Astrocyte of the spinal cord (primary cell): ENCODE measurements at regions not wholly inside any gene's neighbourhood (a gene's known extent, or its start where the extent isn't known, plus 50 kb on each side); places are given as distances from the start of the nearest gene placed in this dataset.
A peak's percentile ranks its signal among the peaks of the same experiment; 100 is the strongest.

ENCODE experiments used
- DNase-seq: peaks from one replicate; pipeline ENCODE4 v3.0.0; 2011; ENCODE audit warnings: low read depth, low spot score
- H3K4me3 ChIP-seq: 2 replicates; pipeline ENCODE4 v1.5.1; 2011; ENCODE audit warnings: low read depth, mild to moderate bottlenecking, low read length, moderate library complexity
- in situ Hi-C: cut with HindIII; loops from 2 replicates; pipeline ENCODE4 v1.10.0; 2017; ENCODE audit warnings: low sequenced_read_pairs
- TF ChIP-seq, protein P1 (sequence below): IDR thresholded peaks from 2 replicates; pipeline ENCODE4 v1.5.1; 2012; ENCODE audit warnings: low read depth, mild to moderate bottlenecking, low read length, inconsistent platforms

DNA sequence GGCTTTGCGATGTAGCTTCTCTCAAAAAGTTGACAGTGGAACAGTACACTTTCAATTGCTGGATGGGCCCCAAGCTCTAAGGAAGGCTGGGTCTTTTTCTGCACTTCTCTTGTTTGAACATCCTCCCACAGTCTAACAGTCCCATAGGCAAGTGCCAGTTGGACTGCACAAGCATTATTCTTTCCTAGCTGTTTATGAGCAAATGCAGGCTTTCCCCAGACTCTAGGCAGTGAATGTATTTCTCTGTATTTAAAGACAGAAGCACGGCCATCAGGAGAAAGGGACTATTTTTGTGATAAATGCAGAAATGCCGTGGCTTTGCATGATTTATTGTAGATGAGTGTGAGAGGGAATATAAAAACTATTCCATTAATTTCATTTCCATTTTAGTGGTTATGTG, 539.3 kb upstream of the LMCD1 start:
- no peak for DNase-seq
- TF ChIP-seq, protein P1, sequence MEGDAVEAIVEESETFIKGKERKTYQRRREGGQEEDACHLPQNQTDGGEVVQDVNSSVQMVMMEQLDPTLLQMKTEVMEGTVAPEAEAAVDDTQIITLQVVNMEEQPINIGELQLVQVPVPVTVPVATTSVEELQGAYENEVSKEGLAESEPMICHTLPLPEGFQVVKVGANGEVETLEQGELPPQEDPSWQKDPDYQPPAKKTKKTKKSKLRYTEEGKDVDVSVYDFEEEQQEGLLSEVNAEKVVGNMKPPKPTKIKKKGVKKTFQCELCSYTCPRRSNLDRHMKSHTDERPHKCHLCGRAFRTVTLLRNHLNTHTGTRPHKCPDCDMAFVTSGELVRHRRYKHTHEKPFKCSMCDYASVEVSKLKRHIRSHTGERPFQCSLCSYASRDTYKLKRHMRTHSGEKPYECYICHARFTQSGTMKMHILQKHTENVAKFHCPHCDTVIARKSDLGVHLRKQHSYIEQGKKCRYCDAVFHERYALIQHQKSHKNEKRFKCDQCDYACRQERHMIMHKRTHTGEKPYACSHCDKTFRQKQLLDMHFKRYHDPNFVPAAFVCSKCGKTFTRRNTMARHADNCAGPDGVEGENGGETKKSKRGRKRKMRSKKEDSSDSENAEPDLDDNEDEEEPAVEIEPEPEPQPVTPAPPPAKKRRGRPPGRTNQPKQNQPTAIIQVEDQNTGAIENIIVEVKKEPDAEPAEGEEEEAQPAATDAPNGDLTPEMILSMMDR: no peak
- no peak overlapping the region for H3K4me3 ChIP-seq
- in situ Hi-C loops: no loop called here

DNA sequence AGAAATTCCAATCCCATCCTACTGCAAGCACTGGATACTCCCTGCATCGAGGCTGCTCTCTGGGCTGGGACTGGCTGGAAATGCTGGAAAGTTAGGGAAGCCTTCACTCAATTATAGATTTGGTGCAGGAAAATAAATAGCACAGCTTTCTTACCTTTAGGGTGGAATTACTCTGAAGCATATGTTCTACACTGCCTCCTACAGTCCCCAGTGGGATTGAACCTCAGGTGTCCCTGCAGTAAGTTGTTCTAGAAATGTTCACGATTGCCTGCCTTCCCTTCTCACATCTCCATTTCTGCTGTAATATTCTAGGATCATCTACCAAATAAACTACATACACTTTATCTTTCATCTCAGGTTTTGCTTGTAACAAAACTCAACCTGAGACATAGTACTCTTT, 536.7 kb upstream of the LMCD1 start:
- in situ Hi-C loops: no loop called here
- no peak overlapping the region for H3K4me3 ChIP-seq
- TF ChIP-seq, protein P1: no peak
- no peak for DNase-seq

DNA sequence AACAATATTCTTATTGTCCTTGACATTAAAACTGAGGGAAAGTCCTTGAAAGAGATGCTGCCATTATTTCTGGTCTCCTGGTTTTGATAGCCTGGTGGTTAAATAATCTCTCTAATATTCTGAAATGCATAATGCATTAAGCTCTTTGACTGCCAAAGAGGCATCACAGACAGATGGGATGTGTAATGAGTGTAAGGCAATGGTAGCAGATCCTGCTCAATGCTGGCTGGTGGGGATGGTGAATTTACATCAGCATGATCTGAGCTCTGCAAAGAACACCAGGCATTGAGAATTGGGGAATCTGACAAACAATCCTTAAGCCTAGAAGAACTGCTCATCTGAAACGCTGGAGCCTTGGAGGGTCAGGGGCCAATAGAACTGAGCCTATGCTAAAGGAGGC, 528.6 kb upstream of the LMCD1 start:
- no peak overlapping the region for H3K4me3 ChIP-seq
- TF ChIP-seq, protein P1: no peak
- no peak for DNase-seq
- in situ Hi-C loops: no loop called here

DNA sequence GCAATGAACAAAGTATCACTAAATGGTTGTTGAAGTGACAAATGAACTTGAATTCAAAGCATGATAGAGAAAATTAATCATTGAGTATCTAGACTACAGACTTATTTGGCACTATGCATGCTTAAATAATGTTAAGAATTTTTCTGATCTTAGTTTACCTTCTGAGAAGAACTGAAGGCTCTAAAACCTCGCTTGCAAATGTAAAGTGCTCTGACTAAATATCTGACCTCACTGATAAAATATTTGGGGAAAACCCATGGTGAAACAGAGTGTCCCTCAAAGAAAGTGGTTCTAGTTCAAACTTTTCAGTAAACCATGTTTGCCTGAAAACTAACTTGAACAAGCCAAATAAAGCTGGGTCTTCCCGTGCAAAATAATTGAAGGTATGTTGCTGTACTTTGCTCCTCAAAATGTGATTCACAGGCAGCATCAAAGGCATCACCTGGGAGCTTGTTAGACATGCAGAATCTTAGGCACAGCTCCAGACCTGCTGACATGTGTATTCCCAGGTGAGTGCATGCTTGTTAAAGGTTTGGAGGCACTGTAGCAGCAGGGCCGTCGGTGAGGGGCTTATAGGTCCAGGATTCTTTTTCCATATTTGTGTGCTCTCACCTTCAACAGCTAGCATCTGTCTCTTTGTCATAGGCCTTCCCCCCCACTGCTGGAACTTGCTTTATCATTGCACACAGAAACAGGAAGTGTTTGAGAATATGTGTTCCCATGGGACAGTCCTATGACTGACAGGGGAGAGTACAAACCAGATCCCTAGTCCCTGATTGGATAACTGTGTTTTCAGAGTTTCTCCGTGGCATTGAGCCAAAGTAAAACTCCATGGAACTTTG, 524.2 kb upstream of the LMCD1 start:
- TF ChIP-seq, protein P1: no peak
- no peak overlapping the region for H3K4me3 ChIP-seq
- in situ Hi-C loops: no loop called here
- DNase-seq: peak; percentile 44

DNA sequence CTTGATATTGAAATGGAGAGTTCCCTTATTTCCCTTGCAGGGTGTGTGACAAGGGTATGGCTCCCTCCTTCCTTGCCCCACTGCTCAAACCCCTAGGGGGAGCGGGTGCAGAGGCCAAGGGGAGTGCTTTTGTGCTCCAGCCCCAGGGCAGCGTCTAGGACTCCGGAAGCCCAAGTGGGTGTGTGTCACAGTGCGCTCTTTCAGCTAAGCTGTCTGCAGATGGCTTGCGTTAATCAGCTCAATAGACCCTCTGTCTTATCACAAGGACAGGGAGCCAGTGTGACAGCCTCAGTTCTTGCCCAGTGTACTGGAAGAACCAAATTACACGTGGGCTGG, 523.6 kb upstream of the LMCD1 start:
- TF ChIP-seq, protein P1: no peak
- no peak for DNase-seq
- H3K4me3 ChIP-seq: no peak overlapping the region
- in situ Hi-C loops: no loop called here

DNA sequence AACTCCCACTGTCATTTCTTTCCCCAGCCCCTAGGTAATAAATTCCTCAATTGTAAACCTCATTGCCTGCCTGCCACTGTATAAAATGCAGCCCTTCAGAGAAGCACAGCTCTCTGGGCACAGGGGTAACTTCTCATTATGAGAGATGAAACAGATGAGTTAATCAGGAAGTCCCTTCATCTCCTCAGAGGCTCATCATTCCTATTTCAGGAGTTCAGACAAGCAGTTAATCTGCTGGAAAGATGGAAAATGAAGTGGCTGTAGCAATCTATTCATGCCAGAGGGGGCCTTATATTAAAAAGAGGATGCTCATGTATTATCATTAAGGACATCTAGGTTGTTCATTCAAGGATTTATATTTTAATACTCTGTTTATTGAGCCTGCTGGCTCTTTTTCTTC, 519.5 kb upstream of the LMCD1 start:
- H3K4me3 ChIP-seq: no peak overlapping the region
- DNase-seq: no peak
- in situ Hi-C loops: no loop called here
- TF ChIP-seq, protein P1: no peak

DNA sequence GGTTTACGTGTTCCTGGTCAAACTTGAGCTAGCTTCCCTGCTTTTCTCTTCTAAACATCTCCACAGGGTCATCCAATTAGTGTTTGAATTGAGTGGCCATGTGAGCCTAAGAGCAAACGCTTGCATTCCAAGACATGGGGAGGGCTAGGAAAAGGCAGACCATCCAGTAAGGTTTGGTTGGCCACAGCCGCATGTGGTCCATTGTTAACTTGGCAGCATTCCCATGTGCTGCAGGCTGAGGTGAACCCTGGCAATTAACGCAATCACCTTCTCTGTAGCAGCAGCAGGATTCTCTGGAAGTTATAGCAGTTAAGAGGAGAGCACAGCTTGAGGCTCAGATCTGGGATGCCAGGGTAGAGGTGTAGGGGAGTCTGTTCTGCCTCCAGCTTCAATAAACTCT, 502.2 kb upstream of the LMCD1 start:
- TF ChIP-seq, protein P1: no peak
- peak; percentile 13 for DNase-seq
- in situ Hi-C loops: no loop called here
- no peak overlapping the region for H3K4me3 ChIP-seq
